ENCODE measurements at regions not wholly inside any gene's neighbourhood (a gene's known extent, or its start where the extent isn't known, plus 50 kb on each side); places are given as distances from the start of the nearest gene placed in this dataset.

- TF ChIP-seq CTCF (IDR thresholded peaks at IDR 0.05) = no peak
- TF ChIP-seq SIN3A (IDR thresholded peaks at IDR 0.05; ENCODE audit: borderline replicate concordance, insufficient read depth, low read depth, low read length) = no peak
- no peak for TF ChIP-seq POLR2AphosphoS5 (IDR thresholded peaks at IDR 0.05; ENCODE audit: low read depth, low read length)
- no peak for TF ChIP-seq REST (IDR thresholded peaks at IDR 0.05; ENCODE audit: insufficient read depth in 1 of 2, low read depth in 2 of 2, low read length in 1 of 2)
Observed at GRCh38 chr12:124648710-124649384, 81.4 kb upstream of the NCOR2 start.

All from Panc1 (cell line).